MM.1S (cell line): ENCODE measurements at regions not wholly inside any gene's neighbourhood (a gene's known extent, or its start where the extent isn't known, plus 50 kb on each side); places are given as distances from the start of the nearest gene placed in this dataset.
A peak's percentile ranks its signal among the peaks of the same experiment; 100 is the strongest.

Experiments used
- DNase-seq: peaks from one replicate; pipeline ENCODE4 v3.0.0-alpha.2; 2015
- H2AFZ ChIP-seq: fragments of 300-600 bp; sonication (generic); 2 replicates; pipeline ENCODE4 v1.6.0; 2016; ENCODE audit warnings: antibody characterized with exemption, low read length
- H3F3A ChIP-seq: fragments of 300-600 bp; sonication (generic); 2 replicates; pipeline ENCODE4 v1.6.1; 2016; ENCODE audit warnings: mild to moderate bottlenecking, antibody characterized with exemption, low read length, moderate library complexity, mixed read lengths; ENCODE audit not compliant: insufficient read depth
- H3K27ac ChIP-seq: fragments of 300-600 bp; sonication (generic); 2 replicates; pipeline ENCODE4 v1.5.1; 2016; ENCODE audit warnings: mild to moderate bottlenecking, low read length
- H3K27me3 ChIP-seq: fragments of 300-600 bp; sonication (generic); replicated peaks from 2 replicates; pipeline ENCODE4 v1.6.0; 2016; ENCODE audit warnings: low read length; ENCODE audit not compliant: insufficient read depth
- H3K36me3 ChIP-seq: fragments of 300-600 bp; sonication (generic); replicated peaks from 2 replicates; pipeline ENCODE4 v1.6.1; 2016; ENCODE audit warnings: mild to moderate bottlenecking, low read length, mixed read lengths; ENCODE audit not compliant: insufficient read depth
- H3K4me1 ChIP-seq: fragments of 300-600 bp; sonication (generic); 2 replicates; pipeline ENCODE4 v1.6.1; 2016; ENCODE audit warnings: low read length, mixed read lengths
- H3K4me2 ChIP-seq: fragments of 300-600 bp; sonication (generic); 2 replicates; pipeline ENCODE4 v1.6.0; 2016; ENCODE audit warnings: low read depth, low read length
- H3K4me3 ChIP-seq: fragments of 300-600 bp; sonication (generic); 2 replicates; pipeline ENCODE4 v1.5.1; 2016; ENCODE audit warnings: low read length, mixed read lengths
- H3K79me2 ChIP-seq: fragments of 300-600 bp; sonication (generic); 2 replicates; pipeline ENCODE4 v1.6.1; 2016; ENCODE audit warnings: mixed run types, low read length, mixed read lengths
- H3K9ac ChIP-seq: fragments of 300-600 bp; sonication (generic); 2 replicates; pipeline ENCODE4 v1.6.1; 2016; ENCODE audit warnings: low read length, mixed read lengths
- H3K9me2 ChIP-seq: fragments of 300-600 bp; sonication (generic); replicated peaks from 2 replicates; pipeline ENCODE4 v1.6.1; 2016; ENCODE audit warnings: mild to moderate bottlenecking, low read length, mixed read lengths; ENCODE audit not compliant: insufficient read depth
- H3K9me3 ChIP-seq: fragments of 300-600 bp; sonication (generic); replicated peaks from 2 replicates; pipeline ENCODE4 v1.6.1; 2016; ENCODE audit warnings: mild to moderate bottlenecking, low read length, mixed read lengths; ENCODE audit not compliant: insufficient read depth
- H4K20me1 ChIP-seq: fragments of 300-600 bp; sonication (generic); 2 replicates; pipeline ENCODE4 v1.6.1; 2016; ENCODE audit warnings: mild to moderate bottlenecking, low read length, moderate library complexity, mixed read lengths; ENCODE audit not compliant: insufficient read depth
- CTCF ChIP-seq: fragments of 300-600 bp; sonication (generic); IDR thresholded peaks from 2 replicates; pipeline ENCODE4 v1.5.1; 2016; ENCODE audit warnings: antibody characterized with exemption, low read length, mixed read lengths
- EZH2 ChIP-seq: fragments of 300-600 bp; sonication (generic); optimal IDR thresholded peaks from 2 replicates; pipeline ENCODE3; 2017; ENCODE audit warnings: low read depth, mild to moderate bottlenecking, antibody characterized with exemption, low read length, mixed read lengths
- EZH2phosphoT487 ChIP-seq: fragments of 300-600 bp; sonication (generic); IDR thresholded peaks from 2 replicates; pipeline ENCODE4 v1.6.1; 2018; ENCODE audit warnings: antibody characterized with exemption, low read length

GRCh38 chr9:1115370-1115769, 65.2 kb downstream of the DMRT2 start:
- DNase-seq = peak; percentile 51
- H3F3A ChIP-seq = no peaks in the 10 kb centered on the region

GRCh38 chr9:1117439-1117838, 67.3 kb downstream of the DMRT2 start:
- no peak for DNase-seq
- H2AFZ ChIP-seq = no peak overlapping the region
- no peak overlapping the region for H3K4me3 ChIP-seq
- H3K4me1 ChIP-seq = peaks cover 7% of the 10 kb centered on the region; the same call in 1 of the 2 replicates
- TF ChIP-seq CTCF (no peak), EZH2 (no peak), EZH2phosphoT487 (no peak)
- no peaks in the 10 kb centered on the region for H3K79me2 ChIP-seq
- no peak overlapping the region for H3K27ac ChIP-seq
- H3K9me2 ChIP-seq = no peaks in the 10 kb centered on the region
- H3K9ac ChIP-seq = no peak overlapping the region
- H3K27me3 ChIP-seq = no peaks in the 10 kb centered on the region
- no peaks in the 10 kb centered on the region for H3K36me3 ChIP-seq
- H4K20me1 ChIP-seq = no peaks in the 10 kb centered on the region
- H3K4me2 ChIP-seq = no peak overlapping the region
- H3F3A ChIP-seq = no peaks in the 10 kb centered on the region
- H3K9me3 ChIP-seq = no peaks in the 10 kb centered on the region

More at GRCh38 chr9:1115370-1115769, 65.2 kb downstream of the DMRT2 start:
- no peak overlapping the region for H3K27ac ChIP-seq
- H3K79me2 ChIP-seq = no peaks in the 10 kb centered on the region
- no peak overlapping the region for H3K4me3 ChIP-seq
- peaks cover 7% of the 10 kb centered on the region; the same call in 1 of the 2 replicates for H3K4me1 ChIP-seq
- no peaks in the 10 kb centered on the region for H3K9me2 ChIP-seq
- no peaks in the 10 kb centered on the region for H3K27me3 ChIP-seq
- TF ChIP-seq CTCF (no peak), EZH2phosphoT487 (peak; percentile 74; the same call in 1 of the 2 replicates)
- no peak overlapping the region for H3K4me2 ChIP-seq
- H3K9me3 ChIP-seq = no peaks in the 10 kb centered on the region
- H4K20me1 ChIP-seq = no peaks in the 10 kb centered on the region
- H2AFZ ChIP-seq = no peak overlapping the region
- no peak overlapping the region for H3K9ac ChIP-seq
- H3K36me3 ChIP-seq = no peaks in the 10 kb centered on the region

- Histone ChIP-seq H3K27me3 (no peaks in the 10 kb centered on the region), H3K79me2 (no peaks in the 10 kb centered on the region), H3K4me1 (peaks cover 3% of the 10 kb centered on the region; the same call in 1 of the 2 replicates), H3K9ac (no peak overlapping the region), H3F3A (no peaks in the 10 kb centered on the region), H3K9me3 (no peaks in the 10 kb centered on the region), H3K9me2 (no peaks in the 10 kb centered on the region), H2AFZ (no peak overlapping the region), H3K4me2 (no peak overlapping the region), H3K4me3 (no peak overlapping the region), H3K36me3 (no peaks in the 10 kb centered on the region), H4K20me1 (no peaks in the 10 kb centered on the region), H3K27ac (no peak overlapping the region)
- DNase-seq = no peak
- TF ChIP-seq EZH2 (no peak), EZH2phosphoT487 (no peak), CTCF (no peak)
Observed at GRCh38 chr9:1120500-1121165, 70.5 kb downstream of the DMRT2 start.
